ENCODE measurements at regions not wholly inside any gene's neighbourhood (a gene's known extent, or its start where the extent isn't known, plus 50 kb on each side); places are given as distances from the start of the nearest gene placed in this dataset.

DNA sequence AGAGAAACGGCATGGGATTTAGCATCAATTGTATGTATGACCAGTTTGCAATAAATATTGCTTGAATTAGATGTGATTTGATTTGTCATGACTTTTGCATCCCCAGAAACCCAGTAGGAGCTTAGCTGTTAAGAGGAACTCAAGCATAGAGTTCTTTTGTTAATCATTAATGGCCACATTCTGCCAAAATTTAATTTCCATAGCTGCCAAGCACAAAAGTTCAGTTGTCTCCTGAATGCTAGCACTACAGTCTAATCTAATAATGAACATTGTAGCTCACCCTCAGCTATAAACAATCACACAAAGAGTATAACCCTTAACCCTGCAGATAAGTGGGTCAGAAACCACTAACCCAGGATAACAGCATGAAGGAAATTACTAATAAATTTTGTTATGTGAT is 169.8 kb upstream of the GRAMD2B start:
- TF ChIP-seq POLR2AphosphoS5 (IDR thresholded peaks at IDR 0.05; ENCODE audit: low read depth, low read length), result no peak
- no peak for TF ChIP-seq POLR2A (IDR thresholded peaks at IDR 0.05; ENCODE audit: low read depth, low read length)

Measured in GM12892 (cell line).